Bronchial epithelial cell (primary cell): ENCODE measurements at regions not wholly inside any gene's neighbourhood (a gene's known extent, or its start where the extent isn't known, plus 50 kb on each side); places are given as distances from the start of the nearest gene placed in this dataset.
A peak's percentile ranks its signal among the peaks of the same experiment; 100 is the strongest.
"Not testable (repeated sequence)": the region's sequence is repeated elsewhere in the genome, so short reads cannot be mapped to it uniquely, and the experiment has no call there.

Experiments used
- DNase-seq: peaks from one replicate; pipeline ENCODE4 v3.0.0-alpha.2; 2010; ENCODE audit warnings: low read depth
- FAIRE-seq: peaks from 2 replicates; lab custom pipeline; 2011; peaks lifted over from hg19 to GRCh38; lab: Jason Lieb, UNC
- H3K27me3 ChIP-seq: 2 replicates; pipeline ENCODE4 v1.5.1; 2011; ENCODE audit warnings: low read length; ENCODE audit not compliant: control insufficient read depth, insufficient read depth
- H3K36me3 ChIP-seq: 2 replicates; pipeline ENCODE4 v1.5.1; 2011; ENCODE audit warnings: low read length; ENCODE audit not compliant: control insufficient read depth, insufficient read depth
- H3K4me3 ChIP-seq: 2 replicates; pipeline ENCODE4 v1.5.1; 2011; ENCODE audit warnings: mild to moderate bottlenecking, low read depth, low read length, control low read depth
- CTCF ChIP-seq: IDR thresholded peaks from 2 replicates; pipeline ENCODE4 v1.5.1; 2011; ENCODE audit warnings: mild to moderate bottlenecking, moderate library complexity, low read length, control low read depth, inconsistent platforms; ENCODE audit not compliant: insufficient read depth, severe bottlenecking

GRCh38 chr2:163142618-163143017 lies 304.1 kb upstream of the KCNH7 start:
- Histone ChIP-seq H3K36me3 (no peaks in the 10 kb centered on the region), H3K27me3 (no peaks in the 10 kb centered on the region), H3K4me3 (no peak overlapping the region)
- DNase-seq (no peak), FAIRE-seq (no peak)
- TF ChIP-seq CTCF: no peak

DNA sequence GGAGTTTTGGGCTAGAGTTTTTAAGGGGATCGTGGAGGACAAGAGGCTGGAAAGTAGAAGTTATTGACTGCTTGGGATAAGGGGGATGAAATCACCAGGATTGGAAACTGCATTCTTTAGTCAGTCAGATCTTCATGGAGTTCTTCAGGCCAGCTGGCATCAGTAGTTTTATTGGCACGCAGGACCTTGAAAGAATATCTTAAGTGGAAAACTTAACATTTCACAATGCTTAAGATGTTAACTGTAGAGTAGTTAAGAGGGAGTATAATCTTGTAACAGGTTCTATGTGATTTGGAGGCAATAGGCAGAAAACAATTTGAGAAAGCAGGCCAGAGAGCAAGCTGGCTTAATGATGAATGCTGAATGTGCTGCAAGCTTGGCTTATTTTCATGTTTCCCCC lies 300.4 kb upstream of the KCNH7 start:
- no peak overlapping the region for H3K4me3 ChIP-seq
- FAIRE-seq (no peak), DNase-seq (no peak)
- no peaks in the 10 kb centered on the region for H3K36me3 ChIP-seq
- no peaks in the 10 kb centered on the region for H3K27me3 ChIP-seq
- TF ChIP-seq CTCF: no peak

DNA sequence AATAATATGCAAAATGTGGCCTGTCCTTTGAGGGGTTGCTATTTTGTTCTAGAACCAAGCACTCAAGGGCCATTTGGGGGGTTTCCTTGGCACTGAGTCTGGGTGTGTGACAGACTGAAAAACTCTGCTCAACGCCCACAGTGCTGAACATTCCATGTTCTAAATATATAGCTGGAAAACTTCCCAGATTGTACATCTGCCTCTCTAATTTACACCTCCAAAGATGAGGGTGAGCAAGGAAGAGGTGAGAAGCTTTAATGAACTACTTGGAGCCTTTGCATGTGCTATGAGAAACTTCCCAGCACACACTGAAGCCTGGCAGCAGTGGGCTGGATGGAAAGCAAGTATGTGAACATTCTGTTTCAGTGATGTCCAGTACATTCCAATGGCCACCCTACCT lies 296.7 kb upstream of the KCNH7 start:
- no peak for TF ChIP-seq CTCF
- Histone ChIP-seq H3K4me3 (no peak overlapping the region), H3K27me3 (no peaks in the 10 kb centered on the region), H3K36me3 (no peaks in the 10 kb centered on the region)
- FAIRE-seq: no peak
- DNase-seq: no peak

- no peak for DNase-seq
- Histone ChIP-seq H3K36me3 (no peaks in the 10 kb centered on the region), H3K27me3 (no peaks in the 10 kb centered on the region), H3K4me3 (no peak overlapping the region)
- TF ChIP-seq CTCF: no peak
- FAIRE-seq: no peak
Measured at GRCh38 chr2:163133602-163134001, 295.0 kb upstream of the KCNH7 start.

DNA sequence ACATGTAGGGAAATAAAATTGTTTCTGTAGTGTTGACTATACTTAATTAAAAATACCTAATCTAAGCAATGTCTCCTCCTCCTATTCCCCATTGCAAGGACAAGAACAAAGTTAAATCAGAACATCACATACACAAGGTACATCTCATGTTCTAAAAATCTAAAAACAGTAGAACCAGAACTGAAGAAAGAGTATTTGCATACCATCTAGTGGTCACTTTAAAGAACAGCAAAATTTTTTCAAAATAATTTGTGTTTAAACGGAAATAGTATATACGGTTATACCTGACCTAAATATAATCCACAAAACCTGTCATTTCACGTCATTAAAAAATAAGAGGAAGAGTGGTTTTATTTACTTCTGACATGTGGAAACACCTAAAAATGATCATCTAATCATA lies 294.3 kb upstream of the KCNH7 start:
- peak; percentile 35 for TF ChIP-seq CTCF
- peak; percentile 29 for DNase-seq
- H3K36me3 ChIP-seq: no peaks in the 10 kb centered on the region
- H3K27me3 ChIP-seq: no peaks in the 10 kb centered on the region
- no peak overlapping the region for H3K4me3 ChIP-seq
- FAIRE-seq: no peak

DNA sequence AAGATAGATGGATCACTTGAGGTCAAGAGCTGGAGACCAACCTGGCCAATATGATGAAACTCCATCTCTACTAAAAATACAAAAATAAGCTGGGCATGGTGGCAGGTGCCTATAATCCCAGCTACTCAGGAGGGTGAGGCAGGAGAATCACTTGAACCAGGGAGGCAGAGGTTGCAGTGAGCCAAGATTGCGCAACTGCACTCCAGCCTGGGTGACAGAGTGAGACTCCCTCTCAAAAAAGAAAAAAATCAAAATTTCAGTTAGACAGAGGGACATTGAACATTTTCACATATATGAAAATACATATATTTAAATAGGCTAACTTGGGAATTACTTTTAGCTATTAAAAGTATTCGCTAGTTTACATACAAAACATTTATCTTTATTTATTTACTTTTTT lies 293.6 kb upstream of the KCNH7 start:
- not testable (repeated sequence) for FAIRE-seq, H3K36me3 ChIP-seq, DNase-seq

More for the DNA sequence above, 293.6 kb upstream of the KCNH7 start:
- not testable (repeated sequence) for H3K27me3 ChIP-seq, H3K4me3 ChIP-seq
